NCI-H2029 treated with DMSO at 0.1 percent for 48 hours (cell line): ENCODE measurements at regions not wholly inside any gene's neighbourhood (a gene's known extent, or its start where the extent isn't known, plus 50 kb on each side); places are given as distances from the start of the nearest gene placed in this dataset.
A peak's percentile ranks its signal among the peaks of the same experiment; 100 is the strongest.
"Not testable (repeated sequence)": the region's sequence is repeated elsewhere in the genome, so short reads cannot be mapped to it uniquely, and the experiment has no call there.

Source experiments
- DNase-seq: peaks from one replicate; lab custom pipeline; 2025; lab: John Stamatoyannopoulos, UW

GRCh38 chr7:87007038-87007437 is 52.4 kb downstream of the ELAPOR2 start:
- DNase-seq: no peak

GRCh38 chr7:87004956-87005355 is 54.5 kb downstream of the ELAPOR2 start:
- DNase-seq: no peak

GRCh38 chr7:87003872-87004798 is 55.3 kb downstream of the ELAPOR2 start:
- no peak for DNase-seq

GRCh38 chr7:87001214-87001613 is 58.2 kb downstream of the ELAPOR2 start:
- no peak for DNase-seq

GRCh38 chr7:87000344-87000743 is 59.1 kb downstream of the ELAPOR2 start:
- no peak for DNase-seq

- no peak for DNase-seq
These were observed 59.7 kb downstream of the ELAPOR2 start for GRCh38 chr7:86999750-87000149.

GRCh38 chr7:86995814-86996213 is 63.6 kb downstream of the ELAPOR2 start:
- DNase-seq: no peak

GRCh38 chr7:86995052-86995725 is 64.3 kb downstream of the ELAPOR2 start:
- DNase-seq: no peak

GRCh38 chr7:86991771-86992191 is 67.7 kb downstream of the ELAPOR2 start:
- peak; percentile 86 for DNase-seq

GRCh38 chr7:86991093-86991769 is 68.2 kb downstream of the ELAPOR2 start:
- DNase-seq: no peak

- DNase-seq: no peak
These were observed 70.0 kb downstream of the ELAPOR2 start for GRCh38 chr7:86989407-86989806.

- not testable (repeated sequence) for DNase-seq
These were observed 71.6 kb downstream of the ELAPOR2 start for GRCh38 chr7:86987834-86988233.

GRCh38 chr7:86987358-86987757 is 72.1 kb downstream of the ELAPOR2 start:
- DNase-seq: not testable (repeated sequence)

- not testable (repeated sequence) for DNase-seq
These were observed 74.1 kb downstream of the ELAPOR2 start for GRCh38 chr7:86985342-86985741.

- DNase-seq: not testable (repeated sequence)
These were observed 75.8 kb downstream of the ELAPOR2 start for GRCh38 chr7:86983654-86984053.

- not testable (repeated sequence) for DNase-seq
These were observed 77.5 kb downstream of the ELAPOR2 start for GRCh38 chr7:86981937-86982336.

GRCh38 chr7:86981127-86981526 is 78.3 kb downstream of the ELAPOR2 start:
- no peak for DNase-seq

GRCh38 chr7:86980223-86980622 is 79.2 kb downstream of the ELAPOR2 start:
- no peak for DNase-seq

GRCh38 chr7:86978808-86979506 is 80.5 kb downstream of the ELAPOR2 start:
- DNase-seq: no peak

- DNase-seq: no peak
These were observed 82.5 kb downstream of the ELAPOR2 start for GRCh38 chr7:86976958-86977357.

GRCh38 chr7:86975914-86976313 is 83.5 kb downstream of the ELAPOR2 start:
- DNase-seq: no peak

GRCh38 chr7:86975449-86975848 is 84.0 kb downstream of the ELAPOR2 start:
- DNase-seq: no peak
